HG03520 (cell line): ENCODE measurements at regions not wholly inside any gene's neighbourhood (a gene's known extent, or its start where the extent isn't known, plus 50 kb on each side); places are given as distances from the start of the nearest gene placed in this dataset.

Experiments used
- ATAC-seq: cut with Tn5 transposase; IDR thresholded peaks from one replicate; pipeline ENCODE4 v1.9.1; 2021; ENCODE audit warnings: mild to moderate bottlenecking, moderate library complexity; ENCODE audit not compliant: unreplicated experiment

DNA sequence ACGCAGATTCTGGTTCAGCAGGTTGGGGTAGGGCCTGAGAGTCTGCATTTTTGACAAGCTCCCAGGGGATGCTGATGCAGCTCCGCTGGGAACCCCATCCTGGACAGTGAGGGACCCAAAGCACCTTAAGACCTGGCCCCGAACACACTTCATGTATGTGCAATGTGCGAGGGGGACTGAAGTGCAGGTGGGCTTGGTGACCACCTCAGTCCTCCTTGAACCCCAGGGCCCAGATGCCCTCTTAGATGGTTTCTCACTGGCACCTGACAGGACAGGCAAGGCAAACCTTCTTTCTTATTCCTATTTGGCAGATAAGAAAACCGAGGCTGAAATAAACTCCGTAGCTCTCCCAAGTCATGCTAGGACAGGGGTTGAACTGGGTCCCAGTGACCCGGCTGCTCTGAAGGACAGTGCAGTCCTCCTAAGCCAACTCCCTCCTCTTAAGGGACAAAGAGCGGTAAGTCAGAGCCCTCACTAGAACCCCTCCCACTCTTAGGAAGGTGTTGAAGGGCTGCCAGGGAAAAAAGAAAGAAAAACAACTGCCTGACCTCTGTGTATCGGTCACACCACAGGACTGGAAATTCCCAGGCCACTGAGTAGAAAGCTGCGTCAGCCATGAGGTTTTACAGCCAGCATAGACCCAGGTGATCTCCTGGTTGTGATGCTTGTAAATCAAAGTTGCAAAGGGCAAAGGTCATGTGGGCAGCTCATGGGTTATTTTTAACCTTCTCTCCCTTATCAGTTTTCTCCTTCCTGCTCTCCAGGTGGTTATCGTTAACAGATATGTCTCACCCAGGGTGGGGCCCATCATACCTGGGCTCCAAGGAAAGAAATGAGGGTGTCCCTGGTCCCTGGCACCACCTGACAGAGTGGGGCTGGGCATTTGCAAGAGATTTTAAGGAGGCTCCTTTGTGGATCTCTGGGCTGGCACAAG is 90.9 kb upstream of the SMNDC1 start:
- peak; percentile 83 for ATAC-seq

DNA sequence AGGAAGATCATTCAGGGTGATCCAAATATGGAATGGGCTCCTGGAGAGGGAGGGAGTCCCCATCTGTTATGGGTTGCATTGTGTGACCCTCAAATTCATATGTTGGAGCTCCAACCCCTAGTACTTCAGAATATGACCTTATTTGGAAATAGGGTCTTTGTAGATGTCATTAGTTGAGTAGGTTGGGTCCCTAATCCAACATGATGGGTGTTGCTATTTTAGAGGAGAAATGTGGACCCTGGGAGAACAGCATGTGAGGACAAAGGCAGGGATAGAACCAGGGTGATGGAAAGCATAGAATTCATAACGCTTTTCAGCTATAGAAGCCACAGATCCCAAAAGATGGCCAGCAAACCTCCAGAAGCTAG is 91.5 kb upstream of the SMNDC1 start:
- ATAC-seq = no peak

DNA sequence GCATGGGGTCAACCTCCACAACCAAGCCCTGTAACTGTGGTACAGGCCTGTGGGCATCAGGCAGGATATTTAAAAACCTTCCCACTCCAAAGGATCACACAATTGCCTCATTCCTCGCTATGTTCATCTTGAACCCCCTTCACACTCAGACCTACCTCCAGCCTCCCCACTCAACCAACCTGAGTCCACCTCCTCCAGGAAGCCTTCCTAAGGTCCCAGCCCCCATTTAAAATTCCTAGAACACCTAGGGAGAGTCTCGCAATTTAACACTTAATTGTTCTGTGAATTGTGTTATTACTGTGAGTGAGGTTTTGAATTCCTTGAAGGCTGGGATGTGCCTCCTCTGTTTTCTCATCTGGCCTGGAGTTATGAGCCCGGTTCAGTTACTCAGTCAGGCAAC is 93.1 kb upstream of the SMNDC1 start:
- no peak for ATAC-seq

DNA sequence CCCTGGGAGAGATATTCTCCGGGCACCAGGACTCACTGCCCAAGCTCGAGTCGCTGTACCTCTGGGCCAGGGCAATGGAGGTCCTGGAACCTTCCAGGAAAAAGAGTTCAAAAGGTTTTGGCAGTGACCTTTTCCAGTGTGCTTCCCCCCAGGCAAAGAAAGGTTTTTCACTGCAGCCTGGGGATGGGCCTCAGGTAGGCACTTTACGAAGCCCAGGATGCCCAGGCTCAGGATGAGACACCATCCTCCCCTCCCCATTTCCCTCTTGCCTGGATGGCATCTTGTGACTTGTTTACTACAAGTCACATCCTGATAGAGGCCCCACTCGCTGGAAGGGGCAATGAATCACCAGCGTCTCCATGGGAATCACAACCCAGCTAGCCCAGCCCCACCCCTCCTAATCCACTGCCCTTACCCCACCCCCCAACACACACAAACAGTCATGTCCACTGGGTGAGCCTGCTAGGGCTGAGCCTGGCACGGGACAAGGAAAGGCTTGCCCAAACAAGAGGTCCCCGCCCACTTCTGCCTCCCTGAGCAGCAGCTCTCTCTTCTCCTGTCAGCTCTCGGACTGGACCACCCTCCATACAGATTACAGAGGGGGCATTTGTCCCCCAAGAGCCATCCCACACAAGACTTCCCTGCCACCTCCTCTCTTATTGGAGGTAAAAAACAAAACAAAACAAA is 93.8 kb upstream of the SMNDC1 start:
- ATAC-seq = no peak

DNA sequence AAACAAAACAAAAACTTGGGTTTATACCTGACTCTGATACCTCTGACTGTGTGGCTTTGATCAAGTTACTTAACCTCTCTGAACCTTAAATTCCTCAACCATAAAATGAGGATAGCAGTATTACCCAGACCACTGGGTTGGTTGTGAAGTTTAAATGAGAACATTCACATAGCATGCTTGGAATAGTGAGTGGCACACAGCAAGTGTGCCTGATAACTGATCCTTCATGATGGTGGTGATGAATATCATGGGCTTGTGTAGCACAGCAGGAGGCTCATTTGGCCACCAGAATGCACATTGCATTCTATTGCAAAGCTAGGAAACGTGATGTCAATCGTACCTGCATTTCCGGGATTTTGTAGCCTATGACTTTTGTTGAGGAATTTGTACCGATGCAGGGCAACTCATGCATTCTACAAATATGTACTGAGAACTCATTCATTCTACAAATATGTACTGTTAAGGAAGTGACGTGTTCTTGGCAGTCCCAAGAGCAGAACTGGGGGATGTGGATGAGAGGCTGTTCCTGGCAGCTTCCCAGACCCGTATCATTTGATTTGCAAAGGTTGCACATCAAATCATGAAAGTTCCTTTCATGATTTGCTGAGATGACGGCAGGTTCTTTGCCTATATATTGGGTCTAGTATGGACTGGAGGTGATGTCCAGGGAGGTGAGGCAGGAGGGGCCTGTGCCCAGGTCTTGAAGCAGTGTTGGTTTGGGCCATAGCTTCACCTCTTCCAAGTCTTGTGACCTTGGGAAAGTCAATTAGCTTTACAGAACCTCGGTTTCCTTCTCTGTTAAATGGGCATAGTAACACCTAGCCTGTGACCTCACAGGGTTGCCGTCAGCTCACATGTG is 94.6 kb upstream of the SMNDC1 start:
- no peak for ATAC-seq

DNA sequence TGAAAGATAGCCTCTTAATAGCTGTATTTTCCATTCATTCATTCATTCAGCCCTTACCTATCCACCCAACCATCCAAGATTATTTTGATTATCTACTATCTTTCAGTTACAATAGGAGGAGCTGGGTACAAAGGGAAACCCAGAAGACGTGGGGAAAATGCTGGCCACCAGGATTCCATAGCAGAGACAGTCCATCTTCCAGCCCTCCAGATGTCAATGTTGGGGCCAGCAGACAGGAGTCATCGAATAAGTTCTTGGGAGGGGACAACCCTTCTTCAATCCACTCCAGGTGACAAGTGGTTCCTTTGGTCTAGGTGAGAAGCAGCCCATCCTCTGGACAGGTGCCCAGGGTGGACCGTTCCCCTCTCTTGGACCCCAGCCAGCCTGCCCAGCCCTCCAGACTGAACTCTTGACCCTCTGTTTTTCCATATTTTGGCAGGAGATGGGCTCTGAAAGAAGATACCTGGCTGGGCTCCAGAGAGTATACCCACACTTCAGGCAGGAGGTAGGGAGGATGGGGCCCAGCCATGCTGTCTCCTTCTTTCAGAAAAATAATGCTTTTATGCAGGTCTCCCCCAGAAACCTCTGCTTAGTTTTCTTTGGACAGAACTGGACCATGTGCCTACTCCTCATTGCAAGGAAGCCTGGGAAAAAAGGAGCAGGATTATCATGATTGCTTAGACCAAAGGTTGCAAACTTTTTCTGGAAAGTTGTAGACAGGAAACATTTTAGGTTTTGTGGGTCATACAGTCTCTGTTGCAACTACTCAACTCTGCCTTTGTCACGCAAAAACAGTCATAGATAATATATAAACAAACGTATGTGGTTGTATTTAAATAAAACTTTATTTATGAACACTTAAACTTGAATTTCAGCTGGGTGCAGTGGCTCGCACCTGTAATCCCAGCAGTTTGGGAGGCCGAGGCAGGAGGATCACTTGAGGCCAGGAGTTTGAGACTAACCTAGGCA is 95.5 kb upstream of the SMNDC1 start:
- no peak for ATAC-seq

DNA sequence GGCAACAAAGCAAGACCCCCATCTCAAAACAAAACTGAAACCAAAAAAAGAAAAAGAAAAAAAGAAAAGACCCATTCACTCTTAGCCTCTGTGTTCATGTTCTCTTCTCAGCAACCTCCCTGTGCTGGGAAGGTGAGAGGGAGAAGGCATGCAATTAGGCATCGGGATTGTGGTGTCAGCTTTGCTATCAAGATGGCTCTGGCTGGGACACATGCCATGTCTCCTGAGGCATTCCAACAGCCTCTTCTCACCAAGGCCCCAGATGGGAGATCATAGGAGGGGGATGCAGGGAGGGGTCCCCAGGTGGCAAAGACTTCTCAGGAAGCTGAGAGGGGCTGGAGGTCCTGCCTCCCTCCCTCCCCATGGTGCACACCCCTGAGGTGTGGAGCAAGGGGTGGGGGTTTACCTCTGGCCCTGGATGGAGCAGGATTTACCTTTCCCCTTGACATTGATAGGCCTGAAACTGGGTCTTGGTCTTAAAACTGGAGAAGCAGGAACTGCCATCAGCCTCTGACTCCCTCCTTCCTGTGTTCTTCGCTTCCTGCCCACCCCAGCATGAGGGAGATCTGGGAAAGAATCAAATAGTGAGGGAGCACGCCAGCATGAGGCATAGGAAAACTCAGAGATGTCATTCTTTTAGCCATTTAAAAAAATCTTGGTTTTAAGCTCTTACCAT is 96.2 kb upstream of the DUSP5 start:
- no peak for ATAC-seq

DNA sequence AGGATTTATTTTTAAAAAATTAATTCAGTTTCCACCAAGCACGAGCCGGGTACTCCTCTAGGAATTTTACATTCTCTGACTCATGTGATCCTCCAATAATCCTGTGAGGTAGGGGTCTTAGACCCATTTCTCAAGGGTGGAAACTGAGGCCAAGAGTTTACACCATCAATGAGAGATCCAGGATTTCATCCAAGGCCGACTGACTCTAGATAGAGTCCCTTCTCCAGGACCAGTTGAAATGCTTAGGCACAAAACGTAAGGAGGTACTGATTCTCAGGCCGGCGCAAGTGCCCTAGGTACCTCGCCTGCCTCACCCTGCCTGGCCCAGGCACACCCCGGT is 95.7 kb upstream of the DUSP5 start:
- ATAC-seq = no peak

DNA sequence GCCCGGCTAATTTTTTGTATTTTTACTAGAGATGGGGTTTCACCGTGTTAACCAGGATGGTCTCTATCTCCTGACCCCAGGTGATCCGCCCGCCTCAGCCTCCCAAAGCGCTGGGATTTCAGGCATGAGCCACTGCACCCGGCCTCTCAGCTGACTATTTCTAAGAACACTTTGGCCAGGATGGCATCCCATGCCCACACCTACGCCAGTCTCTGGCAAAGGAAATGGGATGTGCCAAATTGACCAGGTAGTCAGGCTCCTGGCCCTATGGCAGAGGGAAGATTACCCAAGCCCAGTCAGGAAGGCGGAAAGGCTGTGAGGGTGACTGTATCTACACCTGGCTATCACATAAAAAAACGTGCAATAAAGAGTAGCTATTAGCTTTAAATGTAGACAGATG is 94.1 kb upstream of the DUSP5 start:
- ATAC-seq = no peak

DNA sequence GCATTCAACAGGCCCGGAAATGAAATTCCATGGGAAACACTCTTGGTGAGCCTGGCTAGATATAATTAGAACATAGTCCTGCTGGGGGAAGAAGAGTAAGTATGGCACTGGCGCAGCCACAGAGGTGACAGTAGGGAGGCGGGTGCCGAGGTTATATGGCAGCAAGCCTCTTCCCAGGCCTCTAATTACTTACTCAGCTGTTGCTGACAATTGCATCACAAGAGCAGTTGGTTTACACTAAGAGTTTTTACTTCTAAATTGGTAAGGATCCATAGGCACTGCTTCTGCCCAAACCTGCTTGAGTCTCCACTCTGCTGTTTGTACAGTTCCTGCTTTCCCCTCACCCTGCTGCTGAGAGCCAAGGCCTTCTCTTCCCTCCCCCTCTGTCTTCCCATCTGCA is 93.3 kb upstream of the DUSP5 start:
- ATAC-seq = no peak

DNA sequence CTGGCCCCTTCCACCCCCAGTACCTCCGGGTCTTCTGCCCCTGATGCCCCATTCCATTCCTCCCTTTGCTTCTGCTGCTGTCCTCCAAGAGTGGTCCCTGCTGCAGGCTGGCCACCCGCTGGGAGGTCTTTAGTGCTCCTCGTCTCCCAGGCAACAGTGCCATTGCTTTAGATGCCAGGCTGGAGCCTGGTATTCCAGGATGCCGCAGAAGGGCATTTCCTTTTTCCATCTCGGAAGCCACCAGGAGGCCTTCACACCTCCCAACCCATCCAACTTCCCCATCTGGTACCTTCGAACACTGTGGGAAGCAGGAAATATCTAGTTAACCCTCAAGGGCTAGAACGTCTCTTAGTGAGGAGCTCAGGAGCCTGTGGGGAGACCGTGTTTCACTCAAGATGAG is 92.9 kb upstream of the DUSP5 start:
- ATAC-seq = no peak

DNA sequence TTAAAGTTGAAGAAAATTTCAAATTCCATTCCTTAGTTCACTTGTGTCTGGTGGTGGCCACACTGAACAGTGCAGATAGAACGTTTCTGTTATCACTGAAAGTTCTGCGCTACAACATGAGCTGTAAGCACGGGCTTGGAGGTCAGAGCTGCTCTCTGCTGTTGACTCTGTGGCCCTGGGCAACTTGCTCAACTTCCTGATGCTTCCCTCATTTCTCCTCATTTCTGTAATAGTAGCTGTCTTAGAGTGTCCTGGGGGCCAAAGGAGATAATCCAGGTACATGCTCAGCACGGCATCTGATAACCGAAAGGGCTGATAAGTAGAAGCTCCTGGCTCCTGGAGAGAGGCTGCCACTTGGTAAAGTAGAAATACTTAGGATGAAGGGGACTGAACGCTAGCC is 92.3 kb upstream of the DUSP5 start:
- no peak for ATAC-seq

DNA sequence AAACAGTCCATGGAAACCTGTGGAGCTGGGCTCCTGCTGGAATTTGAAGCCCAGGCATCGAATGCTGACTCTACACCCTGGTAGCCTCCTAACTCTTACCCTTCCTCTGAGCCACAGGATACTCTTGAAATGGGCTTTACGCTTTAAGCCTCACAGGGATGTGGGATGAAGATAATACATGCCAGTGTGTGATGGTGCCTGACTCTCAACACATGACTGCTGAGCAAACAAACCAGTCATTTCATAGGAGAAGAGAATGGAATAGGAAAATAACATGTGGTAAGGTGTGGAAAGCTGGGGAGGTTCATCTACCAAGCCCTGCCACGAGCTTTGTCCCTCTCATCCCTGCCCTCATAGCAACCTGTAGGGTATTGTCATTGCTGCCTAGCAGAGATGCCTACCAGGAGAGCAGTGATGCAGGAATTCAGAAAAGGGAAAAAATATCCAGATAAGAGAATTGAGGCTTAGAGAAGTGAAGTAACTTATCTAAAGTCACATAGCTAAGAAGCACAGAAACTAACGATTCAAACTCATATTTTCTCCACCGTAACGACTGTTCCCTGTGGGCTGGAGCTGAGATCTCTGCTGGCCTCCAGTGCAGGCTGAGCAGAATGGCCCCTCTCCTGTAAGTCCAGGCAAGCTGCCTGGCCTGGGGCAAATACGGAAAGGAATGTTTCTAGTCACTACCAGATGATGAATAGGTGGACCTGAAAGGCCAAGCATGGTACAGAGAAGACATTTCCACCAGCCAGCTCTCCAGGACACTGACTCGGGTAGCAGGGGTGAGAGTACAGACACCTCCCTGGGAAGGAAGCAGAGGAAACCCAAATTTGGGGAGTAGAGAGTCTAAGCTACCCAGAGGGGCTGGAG is 90.2 kb upstream of the DUSP5 start:
- no peak for ATAC-seq

DNA sequence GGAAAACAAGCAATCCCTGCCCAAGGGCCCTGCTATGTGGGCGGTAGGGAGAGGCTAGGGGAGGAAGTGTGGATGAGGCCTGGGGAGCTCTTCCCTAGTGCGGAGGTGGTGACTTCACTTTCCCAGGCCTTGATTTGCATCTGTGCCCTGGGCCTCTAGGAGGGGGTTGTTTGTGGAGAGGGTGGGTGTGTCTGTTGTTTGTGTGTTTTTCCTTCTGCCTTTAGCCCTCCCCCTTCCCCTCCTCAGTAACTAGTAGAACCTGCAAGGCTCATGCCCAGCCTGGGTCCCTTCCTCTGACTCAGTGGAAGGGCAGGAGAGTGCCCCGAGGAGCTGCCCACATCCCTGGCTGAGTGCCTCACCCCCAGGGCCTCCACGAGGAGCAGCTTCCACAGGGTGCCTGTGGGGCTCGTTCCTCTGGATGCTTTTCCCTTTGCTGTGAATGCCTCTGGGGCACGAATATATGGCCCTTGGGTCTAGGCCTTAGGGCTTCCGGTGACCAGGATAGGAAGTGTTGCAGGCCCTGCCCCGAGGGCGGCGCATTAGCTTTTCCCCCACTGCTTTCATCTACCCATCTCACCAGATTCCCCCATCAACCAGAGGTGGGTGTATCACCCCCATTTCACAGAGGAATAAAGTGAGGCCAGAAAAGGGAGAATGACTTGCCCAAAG is 89.4 kb upstream of the DUSP5 start:
- no peak for ATAC-seq

DNA sequence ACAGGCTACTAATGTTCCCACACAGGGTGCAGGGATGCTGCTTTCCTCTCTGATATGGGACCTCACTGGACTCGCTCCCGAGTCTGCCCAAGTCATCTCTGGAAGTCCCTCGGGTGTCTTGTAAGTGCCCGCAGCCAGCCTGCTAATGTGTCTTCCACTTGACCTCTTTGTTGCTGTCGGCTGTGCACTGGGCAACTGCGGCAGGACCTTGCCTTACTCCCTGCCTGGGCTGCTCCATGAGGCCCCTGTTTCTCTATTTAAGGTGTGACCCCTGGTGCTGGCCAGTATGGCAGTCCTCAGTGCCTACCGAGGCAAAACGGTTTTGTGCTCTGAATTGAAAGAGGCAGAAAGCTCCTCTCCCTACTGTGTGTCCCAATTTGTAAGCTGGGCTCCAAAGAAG is 88.8 kb upstream of the DUSP5 start:
- no peak for ATAC-seq

DNA sequence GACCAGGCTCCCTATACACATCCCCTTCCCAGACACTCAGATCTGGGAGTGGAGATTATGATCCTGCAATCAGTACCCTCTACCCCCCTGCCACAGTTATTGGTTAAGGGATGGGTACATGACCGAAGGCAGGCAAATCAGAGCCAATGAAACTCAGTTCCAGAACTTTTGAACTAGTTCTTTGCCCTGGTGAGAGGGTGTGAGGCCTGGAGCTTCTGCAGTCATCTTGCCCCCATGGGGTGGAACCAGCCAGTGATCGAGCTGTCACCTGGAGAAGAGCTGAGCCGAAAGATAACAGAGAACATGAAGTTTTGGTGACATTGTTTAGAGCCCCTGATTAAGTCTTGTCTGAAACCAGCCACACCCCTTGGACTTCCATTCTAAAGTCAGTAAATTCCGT is 88.2 kb upstream of the DUSP5 start:
- ATAC-seq = no peak

DNA sequence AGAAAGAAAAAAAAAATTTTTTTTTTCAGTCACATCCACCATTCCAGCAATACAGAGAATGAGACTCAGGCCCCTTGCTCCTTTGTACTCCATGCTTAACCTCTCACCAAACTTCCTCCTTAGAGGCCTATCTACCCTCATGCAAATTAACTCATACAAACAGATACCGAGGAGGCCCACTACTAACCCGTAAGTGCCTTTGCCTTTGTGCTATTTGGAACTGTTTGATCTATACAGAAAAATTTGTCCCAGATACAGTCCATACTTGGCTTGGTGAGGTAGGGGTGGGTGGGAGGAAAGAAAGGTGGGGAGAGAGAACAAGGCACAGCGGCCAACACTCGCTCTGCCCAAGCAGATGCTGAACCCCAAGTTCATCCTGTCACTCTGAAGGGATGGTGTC is 87.8 kb upstream of the DUSP5 start:
- ATAC-seq = peak; percentile 34

DNA sequence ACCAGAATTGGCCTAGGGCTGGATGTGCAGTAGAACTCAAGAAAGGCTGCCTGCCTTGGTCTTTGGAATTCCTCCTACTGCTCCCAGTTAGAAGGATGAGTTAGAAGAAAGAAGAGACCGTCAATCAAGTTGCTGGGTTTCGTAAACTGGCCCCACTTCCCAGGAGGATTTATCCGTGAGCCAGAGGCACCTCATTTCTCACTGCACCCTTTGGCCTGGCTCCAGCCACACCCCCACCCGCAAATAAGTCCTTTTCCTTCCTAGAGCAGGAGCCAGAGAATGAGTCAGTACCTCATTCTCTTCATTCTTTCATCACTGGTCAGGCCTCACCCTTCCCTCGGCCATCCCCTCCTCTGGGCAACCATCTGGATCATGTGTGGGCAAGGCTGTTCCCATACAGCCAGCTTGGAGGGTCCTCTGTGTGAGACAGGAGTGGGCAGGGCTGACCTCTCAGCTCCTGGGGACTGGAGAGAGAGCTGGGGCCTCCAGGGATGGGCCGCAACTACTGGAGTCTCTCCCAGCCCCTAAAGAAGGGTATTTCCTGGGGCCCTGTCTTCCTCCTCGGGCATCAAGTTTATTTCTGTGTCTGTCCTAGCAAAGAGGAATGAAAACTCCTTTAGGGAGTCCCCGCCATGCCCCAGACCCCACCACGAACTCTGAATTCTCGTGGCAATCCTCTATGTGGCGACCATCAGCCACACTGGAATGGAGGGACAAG is 87.2 kb upstream of the DUSP5 start:
- no peak for ATAC-seq
